AG09319 (cell line): ENCODE measurements at regions not wholly inside any gene's neighbourhood (a gene's known extent, or its start where the extent isn't known, plus 50 kb on each side); places are given as distances from the start of the nearest gene placed in this dataset.

ENCODE experiments used
- DNase-seq: peaks from one replicate; pipeline ENCODE4 v3.0.0-alpha.2; 2010; ENCODE audit warnings: low read depth; ENCODE audit errors: extremely low read depth
- TF ChIP-seq, protein P1 (sequence below): IDR thresholded peaks from 2 replicates; pipeline ENCODE4 v1.5.1; 2011; ENCODE audit warnings: low read depth, mild to moderate bottlenecking, inconsistent platforms, low read length, moderate library complexity

- TF ChIP-seq, protein P1, sequence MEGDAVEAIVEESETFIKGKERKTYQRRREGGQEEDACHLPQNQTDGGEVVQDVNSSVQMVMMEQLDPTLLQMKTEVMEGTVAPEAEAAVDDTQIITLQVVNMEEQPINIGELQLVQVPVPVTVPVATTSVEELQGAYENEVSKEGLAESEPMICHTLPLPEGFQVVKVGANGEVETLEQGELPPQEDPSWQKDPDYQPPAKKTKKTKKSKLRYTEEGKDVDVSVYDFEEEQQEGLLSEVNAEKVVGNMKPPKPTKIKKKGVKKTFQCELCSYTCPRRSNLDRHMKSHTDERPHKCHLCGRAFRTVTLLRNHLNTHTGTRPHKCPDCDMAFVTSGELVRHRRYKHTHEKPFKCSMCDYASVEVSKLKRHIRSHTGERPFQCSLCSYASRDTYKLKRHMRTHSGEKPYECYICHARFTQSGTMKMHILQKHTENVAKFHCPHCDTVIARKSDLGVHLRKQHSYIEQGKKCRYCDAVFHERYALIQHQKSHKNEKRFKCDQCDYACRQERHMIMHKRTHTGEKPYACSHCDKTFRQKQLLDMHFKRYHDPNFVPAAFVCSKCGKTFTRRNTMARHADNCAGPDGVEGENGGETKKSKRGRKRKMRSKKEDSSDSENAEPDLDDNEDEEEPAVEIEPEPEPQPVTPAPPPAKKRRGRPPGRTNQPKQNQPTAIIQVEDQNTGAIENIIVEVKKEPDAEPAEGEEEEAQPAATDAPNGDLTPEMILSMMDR, result no peak
- DNase-seq, result no peak
Observed at GRCh38 chr9:74120061-74120460, 377.1 kb upstream of the RORB start.

DNA sequence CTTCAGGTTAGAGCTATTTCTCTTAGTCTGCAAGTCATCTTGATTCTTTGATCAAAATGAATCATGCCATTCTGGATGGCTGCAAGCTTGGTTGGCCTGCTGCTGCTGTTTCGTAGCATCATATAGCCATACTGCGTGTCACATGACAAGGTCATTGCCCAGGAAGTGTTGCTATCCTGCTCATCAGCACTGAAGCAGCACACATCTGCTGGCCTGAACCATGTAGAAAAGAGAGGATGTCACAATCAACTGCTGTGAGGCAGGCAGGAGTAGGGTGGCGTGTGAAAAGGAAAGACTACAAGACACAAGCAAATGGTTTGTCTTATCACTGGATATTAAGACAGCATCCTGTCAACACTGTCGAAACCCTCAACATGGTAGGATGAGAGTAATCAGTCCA lies 376.7 kb upstream of the RORB start:
- TF ChIP-seq, protein P1, result no peak
- no peak for DNase-seq

- no peak for DNase-seq
- TF ChIP-seq, protein P1, result no peak
Observed at GRCh38 chr9:74122216-74122615, 374.9 kb upstream of the RORB start.

- DNase-seq, result no peak
- TF ChIP-seq, protein P1, result no peak
Observed at GRCh38 chr9:74122661-74123060, 374.5 kb upstream of the RORB start.

- DNase-seq, result no peak
Observed at GRCh38 chr9:74125941-74126340, 371.2 kb upstream of the RORB start.

GRCh38 chr9:74132986-74133385 lies 364.1 kb upstream of the RORB start:
- no peak for DNase-seq

More at GRCh38 chr9:74125941-74126340, 371.2 kb upstream of the RORB start:
- TF ChIP-seq, protein P1, result no peak

DNA sequence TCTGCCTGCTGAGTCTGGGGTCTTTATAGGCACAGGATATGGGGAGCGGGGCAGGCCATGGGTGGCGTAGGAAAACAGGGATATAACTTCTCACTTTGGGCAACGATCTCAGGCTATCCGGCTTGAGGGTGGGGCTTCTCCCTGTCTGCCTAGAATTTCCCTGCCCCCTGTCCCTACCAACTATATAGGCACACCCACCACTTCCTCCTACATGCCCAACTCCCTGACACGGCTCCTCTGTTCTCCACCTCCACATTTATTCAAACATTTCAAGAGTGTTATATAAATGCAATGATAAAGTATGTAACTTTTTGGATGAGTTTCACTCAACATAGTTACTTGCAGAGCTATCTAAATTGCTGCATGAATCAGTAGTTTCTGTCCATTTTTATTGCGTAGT lies 363.2 kb upstream of the RORB start:
- TF ChIP-seq, protein P1, result no peak
- no peak for DNase-seq

More at GRCh38 chr9:74132986-74133385, 364.1 kb upstream of the RORB start:
- TF ChIP-seq, protein P1, result no peak
